ENCODE measurements at regions not wholly inside any gene's neighbourhood (a gene's known extent, or its start where the extent isn't known, plus 50 kb on each side); places are given as distances from the start of the nearest gene placed in this dataset.

DNA sequence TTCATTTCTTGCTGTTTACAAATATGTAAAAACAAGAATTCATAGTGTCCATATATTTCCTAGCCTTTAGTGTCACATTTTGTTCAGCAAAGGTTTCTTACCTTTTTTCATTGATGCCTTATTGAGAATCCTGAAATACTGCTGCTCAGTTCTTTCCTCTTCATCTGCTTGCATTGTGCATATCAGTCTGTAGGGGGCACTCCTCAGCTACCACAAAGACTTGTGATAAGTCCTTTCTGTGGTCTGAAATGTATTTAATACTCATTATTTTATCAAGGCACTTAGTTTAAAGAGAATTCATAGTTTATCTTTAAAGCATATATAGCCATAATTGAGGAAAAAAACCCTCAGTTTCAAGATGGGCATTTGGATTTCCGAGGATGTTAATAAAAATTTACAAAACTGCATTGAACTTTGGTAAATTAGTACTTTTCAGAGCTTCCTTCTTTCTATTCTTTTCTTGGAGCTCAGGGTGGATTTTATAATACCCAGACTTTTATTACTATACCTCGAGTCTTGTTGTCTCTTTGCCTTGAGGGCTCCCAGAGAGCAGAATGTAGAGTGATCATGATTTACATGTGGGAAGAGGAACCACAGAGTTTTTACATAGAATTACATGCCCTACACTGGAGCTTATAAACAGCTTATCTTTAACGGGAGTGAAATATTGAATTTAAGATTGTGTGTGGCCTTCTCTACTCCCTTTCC lies 570.1 kb downstream of the PLCL1 start:
- DNase-seq (ENCODE audit: extremely low read depth, low read depth), result peak; percentile 67
- TF ChIP-seq, protein P1, sequence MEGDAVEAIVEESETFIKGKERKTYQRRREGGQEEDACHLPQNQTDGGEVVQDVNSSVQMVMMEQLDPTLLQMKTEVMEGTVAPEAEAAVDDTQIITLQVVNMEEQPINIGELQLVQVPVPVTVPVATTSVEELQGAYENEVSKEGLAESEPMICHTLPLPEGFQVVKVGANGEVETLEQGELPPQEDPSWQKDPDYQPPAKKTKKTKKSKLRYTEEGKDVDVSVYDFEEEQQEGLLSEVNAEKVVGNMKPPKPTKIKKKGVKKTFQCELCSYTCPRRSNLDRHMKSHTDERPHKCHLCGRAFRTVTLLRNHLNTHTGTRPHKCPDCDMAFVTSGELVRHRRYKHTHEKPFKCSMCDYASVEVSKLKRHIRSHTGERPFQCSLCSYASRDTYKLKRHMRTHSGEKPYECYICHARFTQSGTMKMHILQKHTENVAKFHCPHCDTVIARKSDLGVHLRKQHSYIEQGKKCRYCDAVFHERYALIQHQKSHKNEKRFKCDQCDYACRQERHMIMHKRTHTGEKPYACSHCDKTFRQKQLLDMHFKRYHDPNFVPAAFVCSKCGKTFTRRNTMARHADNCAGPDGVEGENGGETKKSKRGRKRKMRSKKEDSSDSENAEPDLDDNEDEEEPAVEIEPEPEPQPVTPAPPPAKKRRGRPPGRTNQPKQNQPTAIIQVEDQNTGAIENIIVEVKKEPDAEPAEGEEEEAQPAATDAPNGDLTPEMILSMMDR (IDR thresholded peaks at IDR 0.05; ENCODE audit: low read depth, low read length), result peak; percentile 91

DNA sequence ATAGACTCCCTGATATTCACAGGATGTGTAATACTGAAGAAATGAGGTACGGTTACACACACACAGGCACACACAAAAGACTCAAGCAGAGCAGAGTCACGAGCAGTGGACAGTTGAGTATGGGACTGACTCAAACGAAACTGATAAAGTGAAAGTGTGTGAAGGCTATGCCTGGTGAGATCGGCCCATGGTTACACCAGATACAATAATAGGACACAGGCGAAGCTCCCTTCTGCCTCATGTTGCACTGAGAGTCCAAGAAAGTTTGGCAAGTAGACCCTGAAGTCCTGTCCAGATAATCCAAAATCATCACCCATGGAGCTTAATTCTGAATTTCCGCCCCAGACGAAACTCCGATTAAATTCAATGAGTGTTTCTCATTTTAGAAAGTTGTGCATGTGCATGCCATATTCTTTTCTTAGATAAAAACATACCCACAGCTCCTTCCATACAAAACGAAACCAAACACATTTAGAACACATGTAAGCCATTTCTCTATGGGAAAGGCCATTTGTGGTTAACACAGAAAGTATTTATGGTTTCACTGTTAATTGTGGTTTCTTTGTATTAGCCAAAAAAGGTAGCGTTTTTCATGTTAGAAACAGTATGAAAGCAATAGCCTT lies 567.6 kb downstream of the PLCL1 start:
- TF ChIP-seq, protein P1 (IDR thresholded peaks at IDR 0.05; ENCODE audit: low read depth, low read length), result no peak
- DNase-seq (ENCODE audit: extremely low read depth, low read depth), result peak; percentile 42

DNA sequence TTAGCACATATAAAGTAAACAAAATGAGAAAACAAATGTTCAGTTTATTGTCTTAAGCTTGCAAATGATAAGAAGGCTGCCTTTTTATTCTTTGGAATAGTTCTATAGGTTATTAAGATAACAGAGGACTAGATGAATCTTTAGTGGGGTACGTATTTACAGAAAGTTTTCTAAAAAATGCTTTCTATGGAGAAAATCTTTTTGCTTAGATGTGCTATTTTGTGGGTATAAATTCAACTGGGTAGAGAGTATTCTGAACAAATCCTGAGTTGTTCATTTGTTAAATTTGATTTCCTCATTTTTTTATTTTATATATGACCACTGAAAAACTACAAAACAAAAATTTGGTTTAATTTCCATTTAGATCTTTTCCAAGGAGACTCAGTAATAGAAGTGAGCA lies 566.9 kb downstream of the PLCL1 start:
- no peak for DNase-seq (ENCODE audit: extremely low read depth, low read depth)
- TF ChIP-seq, protein P1 (IDR thresholded peaks at IDR 0.05; ENCODE audit: low read depth, low read length), result no peak

DNA sequence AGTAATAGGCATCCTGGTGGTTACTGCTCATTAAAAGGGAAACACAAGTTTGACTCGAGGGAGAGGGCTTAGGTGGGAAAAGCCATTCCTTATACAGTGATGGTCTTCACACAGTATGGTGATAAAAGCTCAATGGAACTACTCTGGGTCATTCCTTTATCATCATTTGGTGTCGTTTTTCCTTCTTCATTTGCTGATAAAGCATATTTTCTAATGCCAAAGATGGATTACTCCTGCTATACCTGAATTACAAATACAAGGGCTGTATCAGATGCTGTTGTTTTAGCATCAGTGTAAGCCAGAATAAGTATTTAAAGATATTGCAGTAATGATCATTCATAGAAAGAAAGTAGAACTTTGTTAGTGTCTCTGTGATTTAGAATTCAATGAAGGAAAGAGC lies 563.7 kb downstream of the PLCL1 start:
- TF ChIP-seq, protein P1 (IDR thresholded peaks at IDR 0.05; ENCODE audit: low read depth, low read length), result no peak
- DNase-seq (ENCODE audit: extremely low read depth, low read depth), result no peak

DNA sequence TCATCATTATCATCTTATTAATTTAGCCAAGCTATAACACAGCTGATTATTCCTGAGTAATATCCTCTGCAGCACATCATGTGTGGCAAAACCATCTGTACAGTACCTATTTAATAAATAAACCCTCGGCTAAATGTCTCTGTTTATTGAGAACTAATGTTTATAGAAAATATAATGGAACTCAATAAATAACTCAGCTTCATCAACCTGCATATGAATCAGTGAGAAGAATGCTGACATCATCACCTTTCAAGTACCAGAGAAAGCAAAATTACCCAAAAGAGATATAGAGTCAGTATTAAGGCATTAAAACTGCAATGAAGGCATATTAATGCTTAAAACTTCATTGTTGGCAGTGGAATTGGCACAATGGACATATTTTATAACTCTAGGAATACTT lies 558.3 kb downstream of the PLCL1 start:
- no peak for DNase-seq (ENCODE audit: extremely low read depth, low read depth)
- TF ChIP-seq, protein P1 (IDR thresholded peaks at IDR 0.05; ENCODE audit: low read depth, low read length), result no peak

DNA sequence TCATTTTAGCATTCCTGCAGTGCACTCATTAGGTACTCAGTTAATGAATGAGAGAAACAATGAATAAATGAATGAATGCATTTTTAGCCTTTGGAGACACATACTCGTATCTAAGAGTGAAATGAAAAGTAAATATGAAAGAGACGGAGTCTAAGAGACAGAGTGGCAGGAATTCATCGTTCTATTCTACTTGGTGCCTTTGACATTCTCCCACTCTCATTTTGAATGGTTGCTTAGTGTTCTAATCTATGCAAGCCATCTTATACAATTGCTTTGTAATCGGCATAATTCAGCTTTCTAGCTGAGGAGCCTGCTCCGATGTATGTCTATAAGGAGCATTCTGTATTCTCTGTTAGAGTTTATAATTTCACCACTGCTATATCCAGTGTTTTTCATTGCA lies 554.9 kb downstream of the PLCL1 start:
- TF ChIP-seq, protein P1 (IDR thresholded peaks at IDR 0.05; ENCODE audit: low read depth, low read length), result no peak
- no peak for DNase-seq (ENCODE audit: extremely low read depth, low read depth)

DNA sequence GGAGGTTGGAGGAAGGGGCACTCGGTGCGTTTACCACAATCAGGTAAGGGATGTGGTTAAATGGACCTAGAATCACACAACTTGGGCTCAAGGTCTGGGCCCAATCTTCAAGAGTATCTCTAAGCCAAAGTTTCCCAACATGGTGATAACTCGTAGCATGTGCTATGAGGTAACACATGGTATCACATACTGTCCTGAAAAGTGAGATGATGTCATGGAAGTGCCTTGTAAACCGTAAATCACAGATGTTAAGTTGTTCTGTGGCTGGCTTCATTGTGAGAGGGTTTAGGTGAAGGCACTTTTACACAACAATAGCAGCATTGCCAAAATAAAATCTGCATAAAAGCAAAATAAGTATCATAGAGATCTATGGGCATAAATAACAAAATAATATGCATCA lies 551.8 kb downstream of the PLCL1 start:
- DNase-seq (ENCODE audit: extremely low read depth, low read depth), result no peak
- TF ChIP-seq, protein P1 (IDR thresholded peaks at IDR 0.05; ENCODE audit: low read depth, low read length), result no peak
